HS-27A (cell line): ENCODE measurements at regions not wholly inside any gene's neighbourhood (a gene's known extent, or its start where the extent isn't known, plus 50 kb on each side); places are given as distances from the start of the nearest gene placed in this dataset.

ENCODE experiments used
- DNase-seq: peaks from one replicate; pipeline ENCODE4 v3.0.0-alpha.2; 2012; ENCODE audit warnings: low read depth, missing footprints

DNA sequence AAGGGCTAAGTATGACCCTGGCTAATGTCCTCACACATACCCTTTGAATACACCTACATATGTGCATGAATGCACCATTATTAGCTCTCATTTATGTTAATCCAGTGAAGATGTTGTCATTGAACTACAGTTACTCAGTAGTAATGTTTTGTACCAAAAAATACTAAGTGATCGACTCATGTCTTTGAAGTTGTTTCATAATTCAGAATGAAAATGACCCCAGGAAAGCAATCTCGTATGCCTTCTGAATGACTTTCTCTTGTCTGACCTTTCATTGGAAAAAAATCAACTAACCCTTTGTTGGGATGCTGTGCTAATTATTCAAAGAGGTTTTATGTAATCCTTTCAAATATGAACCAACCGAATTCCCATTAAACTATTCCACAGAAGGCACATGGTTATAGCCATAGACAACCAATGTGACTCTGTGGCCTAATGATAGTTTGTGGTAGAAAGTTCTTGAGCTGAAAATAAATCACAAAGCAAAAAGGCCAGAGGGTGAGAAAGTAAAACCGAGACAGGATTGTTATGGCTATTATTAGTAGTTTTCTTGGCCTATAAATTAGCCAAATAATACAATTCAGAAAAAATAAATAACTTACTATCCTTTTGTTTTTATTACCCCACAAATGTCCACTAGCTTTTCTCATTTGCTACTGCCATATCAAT lies 86.8 kb upstream of the STARD13 start:
- DNase-seq, result no peak

DNA sequence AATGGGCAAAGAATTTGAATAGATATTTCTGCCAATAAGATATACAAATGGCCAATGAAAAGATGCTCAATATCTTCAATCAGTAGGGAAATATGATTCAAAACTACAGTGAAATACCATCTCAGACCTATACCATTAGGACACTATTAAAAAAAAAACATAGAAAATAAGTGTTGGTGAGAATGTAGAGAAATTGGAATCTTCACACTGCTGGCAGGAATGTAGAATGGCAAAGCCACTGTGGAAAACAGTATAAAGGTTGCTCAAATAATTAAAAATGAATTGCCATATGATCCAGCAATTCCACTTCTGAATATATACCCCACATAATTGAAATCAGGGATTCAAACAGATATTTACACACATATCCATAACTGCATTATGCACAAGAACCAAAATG lies 88.1 kb upstream of the STARD13 start:
- no peak for DNase-seq

- DNase-seq, result no peak
These were observed 89.9 kb upstream of the STARD13 start for GRCh38 chr13:33375421-33375820.

DNA sequence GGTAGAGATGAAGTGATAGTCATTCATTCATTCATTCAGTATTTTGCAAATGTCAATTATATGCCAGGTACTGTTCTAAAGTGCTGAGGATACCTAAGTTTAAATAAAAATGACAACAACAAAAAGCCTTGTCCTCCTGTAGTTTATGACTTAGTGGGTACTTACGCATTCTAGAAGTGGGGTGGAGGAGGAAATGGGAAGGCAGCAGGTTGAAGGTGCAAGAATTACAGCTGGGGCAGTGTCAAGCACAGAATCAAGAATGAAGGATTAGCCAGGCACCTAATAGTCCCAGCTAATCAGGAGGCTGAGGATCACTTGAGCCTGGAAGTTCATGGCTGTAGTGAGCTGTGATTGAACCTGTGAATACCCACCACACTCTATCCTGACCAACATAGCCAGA lies 90.7 kb upstream of the STARD13 start:
- DNase-seq, result no peak

GRCh38 chr13:33377411-33377810 lies 91.9 kb upstream of the STARD13 start:
- DNase-seq, result no peak

DNA sequence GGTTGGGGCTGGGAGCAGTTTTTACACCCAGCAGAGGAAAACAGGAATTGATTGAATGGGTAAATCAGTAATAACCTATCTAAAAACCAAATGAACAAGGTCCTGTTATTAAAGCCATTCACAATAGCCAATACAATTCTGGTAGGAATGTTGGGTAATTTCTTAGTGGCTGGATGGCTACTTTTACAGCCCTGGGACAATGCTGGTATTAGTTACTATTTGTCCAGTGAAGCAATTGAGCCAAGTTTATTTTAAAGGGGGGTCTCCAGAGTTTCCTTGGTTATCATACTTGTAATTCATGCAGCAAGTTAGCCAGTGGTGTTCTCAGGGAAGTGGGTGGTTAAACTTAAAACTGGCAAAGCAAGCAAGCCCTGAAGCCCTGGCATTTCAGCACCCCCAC lies 92.3 kb upstream of the STARD13 start:
- no peak for DNase-seq

GRCh38 chr13:33379608-33380007 lies 94.1 kb upstream of the STARD13 start:
- no peak for DNase-seq

DNA sequence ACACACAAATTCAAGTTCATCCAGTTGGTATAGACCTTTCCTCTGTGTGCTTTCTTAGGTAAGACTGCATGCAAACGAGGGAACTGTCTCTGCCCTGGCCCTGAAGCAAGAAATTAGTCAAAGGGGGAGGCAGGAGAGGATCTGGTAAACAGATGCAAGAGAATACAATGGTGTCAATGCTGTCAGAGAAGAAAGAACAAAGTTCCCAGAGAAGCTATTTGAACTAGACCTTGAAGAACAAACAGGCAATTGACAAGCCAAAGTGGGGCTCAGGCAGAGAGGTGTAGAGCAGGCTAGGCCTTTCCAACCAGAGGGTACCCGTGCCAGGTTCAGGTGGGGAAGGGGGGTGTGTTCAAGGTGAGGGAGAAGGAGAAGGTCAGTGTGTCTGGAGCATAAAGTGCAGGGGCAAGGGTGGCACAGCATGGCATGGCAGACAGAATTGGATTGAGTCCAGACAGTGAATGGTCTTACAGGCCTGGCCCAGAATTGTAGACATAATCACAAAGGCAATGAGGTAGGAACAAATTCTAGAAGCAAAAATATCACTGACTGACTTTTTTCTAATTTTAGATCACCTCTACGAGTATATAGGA lies 95.0 kb upstream of the STARD13 start:
- DNase-seq, result no peak

- no peak for DNase-seq
These were observed 95.6 kb upstream of the STARD13 start for GRCh38 chr13:33381180-33381579.

DNA sequence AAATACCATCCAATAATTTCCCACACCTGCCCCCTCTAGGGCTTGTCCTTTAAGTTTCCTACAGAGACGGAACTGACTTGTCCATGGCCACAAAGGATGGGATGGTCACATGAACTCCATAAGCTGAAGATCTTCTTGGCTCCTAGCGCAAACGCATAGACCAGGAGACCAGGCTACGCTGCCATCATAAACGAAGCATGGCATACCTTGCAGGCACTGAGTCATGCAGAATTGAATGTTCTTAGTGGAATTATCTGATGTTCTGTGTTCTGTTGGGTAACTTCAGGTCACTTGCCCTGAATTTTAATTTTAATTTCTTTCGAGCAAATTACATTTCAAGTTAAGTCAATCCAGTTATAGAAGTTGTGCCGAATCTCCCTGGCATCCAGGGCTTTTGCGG lies 96.4 kb upstream of the STARD13 start:
- no peak for DNase-seq

- DNase-seq, result no peak
These were observed 98.4 kb upstream of the STARD13 start for GRCh38 chr13:33383724-33384577.

GRCh38 chr13:33388286-33388998 lies 102.9 kb upstream of the STARD13 start:
- DNase-seq, result no peak

GRCh38 chr13:33392794-33393405 lies 107.3 kb upstream of the STARD13 start:
- DNase-seq, result no peak

GRCh38 chr13:33394294-33394932 lies 108.9 kb upstream of the STARD13 start:
- DNase-seq, result no peak

GRCh38 chr13:33401238-33401637 lies 115.7 kb upstream of the STARD13 start:
- DNase-seq, result no peak

GRCh38 chr13:33402975-33403374 lies 117.4 kb upstream of the STARD13 start:
- no peak for DNase-seq

- no peak for DNase-seq
These were observed 118.3 kb upstream of the STARD13 start for GRCh38 chr13:33403807-33404362.

DNA sequence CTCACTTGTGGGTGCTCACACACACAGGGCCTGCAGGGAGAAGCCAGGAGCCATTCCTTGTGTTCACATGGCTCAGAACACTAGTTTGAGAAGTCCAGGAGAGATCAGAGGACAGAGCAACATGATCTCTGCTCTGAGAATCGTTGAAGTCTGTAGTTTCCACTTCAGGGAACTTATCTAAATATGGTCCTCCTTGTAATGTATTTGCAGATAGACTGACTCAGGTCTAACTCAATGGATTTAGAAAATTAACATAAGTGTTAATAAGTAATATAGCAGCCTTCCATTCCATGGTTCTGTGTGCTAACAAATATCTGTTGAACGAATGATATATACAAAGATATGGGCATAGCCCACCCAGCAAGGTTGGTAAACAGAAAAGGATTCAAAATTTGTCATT lies 119.8 kb upstream of the STARD13 start:
- DNase-seq, result no peak

DNA sequence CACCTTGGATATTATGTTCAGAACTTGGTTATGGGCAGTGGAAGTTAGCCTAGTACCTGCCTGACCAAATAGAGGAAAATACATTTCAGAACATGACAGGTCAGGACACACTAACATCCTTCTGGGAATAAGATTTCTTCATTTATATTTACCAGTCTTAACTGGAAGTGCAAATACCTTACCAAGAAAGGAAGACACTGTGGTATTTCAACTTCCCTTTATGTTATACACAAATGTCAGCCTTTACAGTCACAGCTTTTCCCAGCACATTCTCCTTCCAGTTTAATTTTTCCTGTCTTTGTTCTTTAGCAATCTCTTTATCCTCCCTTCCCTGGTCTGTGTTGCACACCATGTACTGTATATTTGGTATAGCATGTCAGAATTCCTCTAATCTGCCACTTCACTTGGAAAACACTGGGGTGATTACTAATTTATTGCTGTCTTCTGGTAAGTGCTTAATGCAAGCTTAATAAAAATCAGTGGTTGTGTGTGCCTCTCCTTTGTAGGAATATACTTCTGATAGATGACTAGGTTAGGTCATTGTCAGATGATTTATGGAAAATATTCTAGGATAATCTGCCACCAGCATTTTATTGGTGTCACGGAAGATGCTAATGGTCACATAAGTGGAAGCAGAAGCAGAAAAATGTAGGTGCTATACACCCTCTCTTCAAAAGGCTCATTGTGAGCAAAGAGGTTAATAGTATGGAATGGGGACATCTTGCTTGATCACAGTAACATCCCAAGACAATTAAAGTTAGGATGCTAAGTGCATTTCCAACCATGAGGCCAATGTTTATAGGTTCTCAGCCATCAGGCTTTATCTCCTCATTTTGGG lies 124.3 kb upstream of the STARD13 start:
- DNase-seq, result no peak

- DNase-seq, result no peak
These were observed 125.1 kb upstream of the STARD13 start for GRCh38 chr13:33410619-33411018.
